ENCODE measurements at regions not wholly inside any gene's neighbourhood (a gene's known extent, or its start where the extent isn't known, plus 50 kb on each side); places are given as distances from the start of the nearest gene placed in this dataset.
"Not testable (repeated sequence)": the region's sequence is repeated elsewhere in the genome, so short reads cannot be mapped to it uniquely, and the experiment has no call there.

GRCh38 chr5:138696501-138696900 is 56.7 kb upstream of the CTNNA1 start:
- DNase-seq (ENCODE audit: low read depth) = peak; percentile 55
- TF ChIP-seq, protein P1, sequence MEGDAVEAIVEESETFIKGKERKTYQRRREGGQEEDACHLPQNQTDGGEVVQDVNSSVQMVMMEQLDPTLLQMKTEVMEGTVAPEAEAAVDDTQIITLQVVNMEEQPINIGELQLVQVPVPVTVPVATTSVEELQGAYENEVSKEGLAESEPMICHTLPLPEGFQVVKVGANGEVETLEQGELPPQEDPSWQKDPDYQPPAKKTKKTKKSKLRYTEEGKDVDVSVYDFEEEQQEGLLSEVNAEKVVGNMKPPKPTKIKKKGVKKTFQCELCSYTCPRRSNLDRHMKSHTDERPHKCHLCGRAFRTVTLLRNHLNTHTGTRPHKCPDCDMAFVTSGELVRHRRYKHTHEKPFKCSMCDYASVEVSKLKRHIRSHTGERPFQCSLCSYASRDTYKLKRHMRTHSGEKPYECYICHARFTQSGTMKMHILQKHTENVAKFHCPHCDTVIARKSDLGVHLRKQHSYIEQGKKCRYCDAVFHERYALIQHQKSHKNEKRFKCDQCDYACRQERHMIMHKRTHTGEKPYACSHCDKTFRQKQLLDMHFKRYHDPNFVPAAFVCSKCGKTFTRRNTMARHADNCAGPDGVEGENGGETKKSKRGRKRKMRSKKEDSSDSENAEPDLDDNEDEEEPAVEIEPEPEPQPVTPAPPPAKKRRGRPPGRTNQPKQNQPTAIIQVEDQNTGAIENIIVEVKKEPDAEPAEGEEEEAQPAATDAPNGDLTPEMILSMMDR (conservative IDR thresholded peaks at IDR 0.05; ENCODE audit: low read depth, low read length) = no peak
- no peak overlapping the region for H3K4me3 ChIP-seq (ENCODE audit: low read depth, low read length)

- H3K4me3 ChIP-seq (ENCODE audit: low read depth, low read length) = no peak overlapping the region
- TF ChIP-seq, protein P1 (conservative IDR thresholded peaks at IDR 0.05; ENCODE audit: low read depth, low read length) = no peak
- no peak for DNase-seq (ENCODE audit: low read depth)
These were observed 57.4 kb upstream of the CTNNA1 start for GRCh38 chr5:138695781-138696180.

DNA sequence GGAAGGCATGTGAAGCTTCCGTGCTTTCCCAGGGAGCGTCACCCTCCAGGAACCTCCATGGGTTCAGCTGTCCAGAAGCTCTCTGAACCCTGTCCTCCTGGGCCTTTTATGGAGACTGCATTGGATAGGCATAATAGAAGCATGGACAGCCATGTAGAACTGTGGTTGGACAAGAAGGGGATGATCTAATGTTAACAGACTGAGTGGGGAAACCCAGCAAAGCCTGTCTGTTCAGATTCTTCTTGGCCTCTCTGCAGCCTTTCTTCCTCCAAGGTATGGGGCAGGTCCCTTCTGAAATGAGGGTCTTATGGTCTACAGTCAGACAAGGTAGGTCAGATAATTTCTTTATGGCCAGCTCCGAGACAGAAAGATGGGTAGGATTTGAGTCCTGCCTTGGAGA is 59.1 kb upstream of the CTNNA1 start:
- TF ChIP-seq, protein P1 (conservative IDR thresholded peaks at IDR 0.05; ENCODE audit: low read depth, low read length) = no peak
- no peak overlapping the region for H3K4me3 ChIP-seq (ENCODE audit: low read depth, low read length)
- DNase-seq (ENCODE audit: low read depth) = no peak

GRCh38 chr5:138692370-138692769 is 60.9 kb upstream of the CTNNA1 start:
- H3K4me3 ChIP-seq (ENCODE audit: low read depth, low read length) = no peak overlapping the region
- DNase-seq (ENCODE audit: low read depth) = no peak
- TF ChIP-seq, protein P1 (conservative IDR thresholded peaks at IDR 0.05; ENCODE audit: low read depth, low read length) = no peak

DNA sequence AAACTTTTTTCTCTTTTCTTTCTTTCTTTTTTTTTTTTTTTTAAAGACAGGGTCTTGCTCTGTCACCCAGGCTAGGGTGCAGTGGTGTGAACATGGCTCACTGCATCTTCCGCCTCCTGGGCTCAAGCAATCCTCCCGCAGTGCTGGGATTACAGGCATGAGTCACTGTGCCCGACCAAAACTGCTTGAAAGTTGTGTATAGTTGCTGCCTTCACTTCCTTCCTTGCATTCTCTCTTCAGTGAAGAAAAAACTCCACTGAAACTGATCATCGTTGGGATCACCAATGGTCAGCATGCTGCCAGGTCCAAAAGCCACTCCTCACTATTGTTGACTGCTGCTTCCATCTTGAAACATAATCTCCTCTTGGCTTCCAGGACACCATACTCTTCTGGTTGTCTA is 66.6 kb upstream of the CTNNA1 start:
- TF ChIP-seq, protein P1 (conservative IDR thresholded peaks at IDR 0.05; ENCODE audit: low read depth, low read length) = no peak
- DNase-seq (ENCODE audit: low read depth) = no peak
- no peak overlapping the region for H3K4me3 ChIP-seq (ENCODE audit: low read depth, low read length)

- TF ChIP-seq, protein P1 (conservative IDR thresholded peaks at IDR 0.05; ENCODE audit: low read depth, low read length) = no peak
- H3K4me3 ChIP-seq (ENCODE audit: low read depth, low read length) = no peak overlapping the region
- no peak for DNase-seq (ENCODE audit: low read depth)
These were observed 68.0 kb upstream of the CTNNA1 start for GRCh38 chr5:138685193-138685745.

DNA sequence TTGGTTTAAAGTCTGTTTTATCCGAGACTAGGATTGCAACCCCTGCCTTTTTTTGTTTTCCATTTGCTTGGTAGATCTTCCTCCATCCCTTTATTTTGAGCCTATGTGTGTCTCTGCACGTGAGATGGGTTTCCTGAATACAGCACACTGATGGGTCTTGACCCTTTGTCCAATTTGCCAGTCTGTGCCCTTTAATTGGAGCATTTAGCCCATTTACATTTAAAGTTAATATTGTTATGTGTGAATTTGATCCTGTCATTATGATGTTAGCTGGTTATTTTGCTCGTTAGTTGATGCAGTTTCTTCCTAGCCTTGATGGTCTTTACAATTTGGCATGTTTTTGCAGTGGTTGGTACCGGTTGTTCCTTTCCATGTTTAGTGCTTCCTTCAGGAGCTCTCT is 70.8 kb upstream of the CTNNA1 start:
- not testable (repeated sequence) for H3K4me3 ChIP-seq (ENCODE audit: low read depth, low read length); DNase-seq (ENCODE audit: low read depth)

- DNase-seq (ENCODE audit: low read depth); H3K4me3 ChIP-seq (ENCODE audit: low read depth, low read length): not testable (repeated sequence)
These were observed 74.4 kb upstream of the CTNNA1 start for GRCh38 chr5:138678826-138679225.
